RKO (cell line): ENCODE measurements at regions not wholly inside any gene's neighbourhood (a gene's known extent, or its start where the extent isn't known, plus 50 kb on each side); places are given as distances from the start of the nearest gene placed in this dataset.

Source experiments
- DNase-seq: peaks from one replicate; pipeline ENCODE4 v3.0.0-alpha.2; 2016; ENCODE audit warnings: low spot score

- DNase-seq, result no peak
Observed at GRCh38 chr2:106629981-106630380, 142.8 kb downstream of the CD8B2 start.

- no peak for DNase-seq
Observed at GRCh38 chr2:106631281-106631680, 144.1 kb downstream of the CD8B2 start.

GRCh38 chr2:106638043-106638442 is 150.9 kb downstream of the CD8B2 start:
- peak; percentile 30 for DNase-seq

GRCh38 chr2:106638580-106638979 is 151.4 kb downstream of the CD8B2 start:
- no peak for DNase-seq

GRCh38 chr2:106642679-106643078 is 155.5 kb downstream of the CD8B2 start:
- DNase-seq, result no peak

- DNase-seq, result no peak
Observed at GRCh38 chr2:106644623-106645022, 157.5 kb downstream of the CD8B2 start.

GRCh38 chr2:106646605-106647004 is 159.4 kb downstream of the CD8B2 start:
- DNase-seq, result no peak

GRCh38 chr2:106649306-106649705 is 162.1 kb downstream of the CD8B2 start:
- DNase-seq, result no peak

GRCh38 chr2:106653465-106653864 is 166.3 kb downstream of the CD8B2 start:
- no peak for DNase-seq

GRCh38 chr2:106658616-106659015 is 171.5 kb downstream of the CD8B2 start:
- DNase-seq, result no peak

GRCh38 chr2:106664669-106665068 is 177.5 kb downstream of the CD8B2 start:
- no peak for DNase-seq

GRCh38 chr2:106667478-106668070 is 180.4 kb downstream of the CD8B2 start:
- no peak for DNase-seq

- DNase-seq, result no peak
Observed at GRCh38 chr2:106685180-106685897, 198.2 kb downstream of the CD8B2 start.

- DNase-seq, result no peak
Observed at GRCh38 chr2:106686814-106687213, 199.2 kb downstream of the ST6GAL2 start.

GRCh38 chr2:106694964-106695470 is 190.9 kb downstream of the ST6GAL2 start:
- no peak for DNase-seq

GRCh38 chr2:106695919-106696318 is 190.0 kb downstream of the ST6GAL2 start:
- DNase-seq, result no peak

GRCh38 chr2:106700616-106701015 is 185.4 kb downstream of the ST6GAL2 start:
- DNase-seq, result no peak

- DNase-seq, result no peak
Observed at GRCh38 chr2:106701203-106702022, 184.6 kb downstream of the ST6GAL2 start.

GRCh38 chr2:106703161-106703560 is 182.8 kb downstream of the ST6GAL2 start:
- DNase-seq, result no peak

GRCh38 chr2:106704798-106705197 is 181.2 kb downstream of the ST6GAL2 start:
- DNase-seq, result no peak

GRCh38 chr2:106705877-106706276 is 180.1 kb downstream of the ST6GAL2 start:
- DNase-seq, result no peak

GRCh38 chr2:106706283-106706682 is 179.7 kb downstream of the ST6GAL2 start:
- no peak for DNase-seq

GRCh38 chr2:106708209-106708608 is 177.8 kb downstream of the ST6GAL2 start:
- no peak for DNase-seq
